ENCODE measurements at regions not wholly inside any gene's neighbourhood (a gene's known extent, or its start where the extent isn't known, plus 50 kb on each side); places are given as distances from the start of the nearest gene placed in this dataset.

GRCh38 chr2:18800240-18800971 lies 211.0 kb upstream of the NT5C1B start:
- Histone ChIP-seq H3K9me3 (no peaks in the 10 kb centered on the region), H3K36me3 (ENCODE audit: low read depth) (no peaks in the 10 kb centered on the region), H3K4me3 (no peak overlapping the region), H3K4me1 (ENCODE audit: low read depth) (no peaks in the 10 kb centered on the region)
- ATAC-seq, result no peak
- TF ChIP-seq, protein P1, sequence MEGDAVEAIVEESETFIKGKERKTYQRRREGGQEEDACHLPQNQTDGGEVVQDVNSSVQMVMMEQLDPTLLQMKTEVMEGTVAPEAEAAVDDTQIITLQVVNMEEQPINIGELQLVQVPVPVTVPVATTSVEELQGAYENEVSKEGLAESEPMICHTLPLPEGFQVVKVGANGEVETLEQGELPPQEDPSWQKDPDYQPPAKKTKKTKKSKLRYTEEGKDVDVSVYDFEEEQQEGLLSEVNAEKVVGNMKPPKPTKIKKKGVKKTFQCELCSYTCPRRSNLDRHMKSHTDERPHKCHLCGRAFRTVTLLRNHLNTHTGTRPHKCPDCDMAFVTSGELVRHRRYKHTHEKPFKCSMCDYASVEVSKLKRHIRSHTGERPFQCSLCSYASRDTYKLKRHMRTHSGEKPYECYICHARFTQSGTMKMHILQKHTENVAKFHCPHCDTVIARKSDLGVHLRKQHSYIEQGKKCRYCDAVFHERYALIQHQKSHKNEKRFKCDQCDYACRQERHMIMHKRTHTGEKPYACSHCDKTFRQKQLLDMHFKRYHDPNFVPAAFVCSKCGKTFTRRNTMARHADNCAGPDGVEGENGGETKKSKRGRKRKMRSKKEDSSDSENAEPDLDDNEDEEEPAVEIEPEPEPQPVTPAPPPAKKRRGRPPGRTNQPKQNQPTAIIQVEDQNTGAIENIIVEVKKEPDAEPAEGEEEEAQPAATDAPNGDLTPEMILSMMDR (IDR thresholded peaks at IDR 0.05), result no peak
- DNase-seq, result no peak
- intact Hi-C loops (cut with DNase I, micrococcal nuclease), result no loop called here

DNA sequence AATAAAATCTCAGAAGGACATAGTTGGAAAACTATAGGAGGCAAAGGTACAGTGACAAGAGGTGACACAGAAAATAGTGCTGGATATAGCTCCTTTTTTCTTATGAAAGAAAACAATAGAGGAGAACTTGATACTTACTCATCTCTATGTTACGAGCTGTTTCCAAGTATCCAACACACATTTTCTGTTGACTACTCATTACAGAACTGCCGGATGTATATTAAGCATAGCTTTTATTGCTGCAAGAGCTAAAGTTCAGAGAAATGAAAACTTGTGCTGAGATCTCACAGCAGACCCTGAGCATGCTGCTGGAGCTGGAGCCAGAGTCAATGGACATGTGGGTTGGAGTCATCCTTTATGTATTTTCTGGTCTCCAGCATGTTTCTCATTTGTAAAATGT lies 210.0 kb upstream of the NT5C1B start:
- TF ChIP-seq, protein P1 (IDR thresholded peaks at IDR 0.05), result no peak
- intact Hi-C loops (cut with DNase I, micrococcal nuclease), result no loop called here
- Histone ChIP-seq H3K9me3 (no peaks in the 10 kb centered on the region), H3K4me3 (no peak overlapping the region), H3K4me1 (ENCODE audit: low read depth) (no peaks in the 10 kb centered on the region), H3K36me3 (ENCODE audit: low read depth) (no peaks in the 10 kb centered on the region)
- DNase-seq (no peak), ATAC-seq (no peak)

GRCh38 chr2:18797133-18797845 lies 207.9 kb upstream of the NT5C1B start:
- ATAC-seq (no peak), DNase-seq (no peak)
- Histone ChIP-seq H3K4me3 (no peak overlapping the region), H3K4me1 (ENCODE audit: low read depth) (no peaks in the 10 kb centered on the region), H3K9me3 (no peaks in the 10 kb centered on the region), H3K36me3 (ENCODE audit: low read depth) (no peaks in the 10 kb centered on the region)
- TF ChIP-seq, protein P1 (IDR thresholded peaks at IDR 0.05), result no peak
- intact Hi-C loops (cut with DNase I, micrococcal nuclease), result no loop called here

- no peaks in the 10 kb centered on the region for H3K36me3 ChIP-seq (ENCODE audit: low read depth)
- no peak overlapping the region for H3K4me3 ChIP-seq
- DNase-seq (no peak), ATAC-seq (no peak)
- no peaks in the 10 kb centered on the region for H3K4me1 ChIP-seq (ENCODE audit: low read depth)
- intact Hi-C loops (cut with DNase I, micrococcal nuclease), result no loop called here
- TF ChIP-seq, protein P1 (IDR thresholded peaks at IDR 0.05), result no peak
- H3K9me3 ChIP-seq, result no peaks in the 10 kb centered on the region
These were observed 206.5 kb upstream of the NT5C1B start for GRCh38 chr2:18795906-18796305.

DNA sequence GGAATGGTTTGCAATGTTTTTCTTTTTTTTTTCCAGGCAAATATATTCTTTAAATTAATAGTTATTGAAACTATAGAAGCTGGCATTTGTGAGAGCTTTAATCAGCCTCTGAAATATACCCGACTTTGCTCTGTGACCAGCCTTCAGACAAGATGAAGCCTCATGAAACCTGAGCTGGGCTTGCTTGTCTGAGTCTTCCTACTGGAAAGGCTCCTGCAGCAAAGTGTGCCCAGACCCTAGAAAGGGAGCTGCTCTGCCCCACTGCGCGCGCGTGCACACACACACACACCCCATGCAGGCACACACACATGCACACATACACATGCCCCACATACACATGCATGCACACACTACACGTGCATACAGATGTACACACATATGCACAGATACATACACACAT lies 203.3 kb upstream of the NT5C1B start:
- Histone ChIP-seq H3K4me1 (ENCODE audit: low read depth) (no peaks in the 10 kb centered on the region), H3K9me3 (no peaks in the 10 kb centered on the region), H3K4me3 (no peak overlapping the region), H3K36me3 (ENCODE audit: low read depth) (no peaks in the 10 kb centered on the region)
- intact Hi-C loops (cut with DNase I, micrococcal nuclease), result no loop called here
- DNase-seq, result no peak
- ATAC-seq, result no peak
- TF ChIP-seq, protein P1 (IDR thresholded peaks at IDR 0.05), result no peak
